ENCODE measurements at regions not wholly inside any gene's neighbourhood (a gene's known extent, or its start where the extent isn't known, plus 50 kb on each side); places are given as distances from the start of the nearest gene placed in this dataset.

GRCh38 chr9:102049586-102050246 lies 311.3 kb upstream of the GRIN3A start:
- TF ChIP-seq SUZ12 (IDR thresholded peaks at IDR 0.05; ENCODE audit: extremely low read depth, insufficient read depth, insufficient read length) (no peak), YY1 (IDR thresholded peaks at IDR 0.05; ENCODE audit: insufficient read depth, insufficient read length) (no peak)

Data from NT2/D1 (cell line).